ENCODE measurements at regions not wholly inside any gene's neighbourhood (a gene's known extent, or its start where the extent isn't known, plus 50 kb on each side); places are given as distances from the start of the nearest gene placed in this dataset.

GRCh38 chr7:121676168-121676567, 196.8 kb upstream of the PTPRZ1 start:
- no peak for TF ChIP-seq CTCF (IDR thresholded peaks at IDR 0.05)
- no peak for TF ChIP-seq POLR2A (IDR thresholded peaks at IDR 0.05)

All from esophagus squamous epithelium (tissue), 4 donors.